ENCODE measurements at regions not wholly inside any gene's neighbourhood (a gene's known extent, or its start where the extent isn't known, plus 50 kb on each side); places are given as distances from the start of the nearest gene placed in this dataset.

DNA sequence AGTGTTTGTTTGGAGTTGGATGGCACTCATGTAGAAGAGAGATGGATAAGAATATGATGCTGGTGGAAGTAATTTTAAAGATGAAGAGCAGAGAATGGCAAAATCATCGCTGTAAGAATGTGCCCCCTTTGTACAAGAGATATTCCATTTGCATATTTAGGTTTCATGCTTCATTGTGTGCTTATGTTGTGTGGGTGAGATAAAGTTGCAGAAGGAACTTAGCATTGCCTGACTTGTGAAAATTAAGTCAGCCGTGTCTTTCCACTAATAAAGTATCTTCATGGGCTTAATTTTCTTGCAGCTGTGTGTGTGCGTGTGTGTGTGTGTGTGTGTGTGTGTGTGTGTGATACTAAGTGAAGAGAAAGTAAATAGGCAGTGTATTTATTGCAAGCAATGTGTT lies 381.9 kb downstream of the OTUD1 start:
- TF ChIP-seq, protein P1, sequence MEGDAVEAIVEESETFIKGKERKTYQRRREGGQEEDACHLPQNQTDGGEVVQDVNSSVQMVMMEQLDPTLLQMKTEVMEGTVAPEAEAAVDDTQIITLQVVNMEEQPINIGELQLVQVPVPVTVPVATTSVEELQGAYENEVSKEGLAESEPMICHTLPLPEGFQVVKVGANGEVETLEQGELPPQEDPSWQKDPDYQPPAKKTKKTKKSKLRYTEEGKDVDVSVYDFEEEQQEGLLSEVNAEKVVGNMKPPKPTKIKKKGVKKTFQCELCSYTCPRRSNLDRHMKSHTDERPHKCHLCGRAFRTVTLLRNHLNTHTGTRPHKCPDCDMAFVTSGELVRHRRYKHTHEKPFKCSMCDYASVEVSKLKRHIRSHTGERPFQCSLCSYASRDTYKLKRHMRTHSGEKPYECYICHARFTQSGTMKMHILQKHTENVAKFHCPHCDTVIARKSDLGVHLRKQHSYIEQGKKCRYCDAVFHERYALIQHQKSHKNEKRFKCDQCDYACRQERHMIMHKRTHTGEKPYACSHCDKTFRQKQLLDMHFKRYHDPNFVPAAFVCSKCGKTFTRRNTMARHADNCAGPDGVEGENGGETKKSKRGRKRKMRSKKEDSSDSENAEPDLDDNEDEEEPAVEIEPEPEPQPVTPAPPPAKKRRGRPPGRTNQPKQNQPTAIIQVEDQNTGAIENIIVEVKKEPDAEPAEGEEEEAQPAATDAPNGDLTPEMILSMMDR (IDR thresholded peaks at IDR 0.05): no peak
- TF ChIP-seq POLR2A (IDR thresholded peaks at IDR 0.05): no peak

Data from Peyer's patch (tissue), 4 donors.